ENCODE measurements at regions not wholly inside any gene's neighbourhood (a gene's known extent, or its start where the extent isn't known, plus 50 kb on each side); places are given as distances from the start of the nearest gene placed in this dataset.
"Not testable (repeated sequence)": the region's sequence is repeated elsewhere in the genome, so short reads cannot be mapped to it uniquely, and the experiment has no call there.

GRCh38 chrX:122134291-122134690 is 1049.8 kb upstream of the GRIA3 start:
- Mint-ChIP-seq H3K27ac (no peak overlapping the region), H3K4me1 (no peaks in the 10 kb centered on the region), H3K27me3 (ENCODE audit: low read depth) (no peaks in the 10 kb centered on the region), H3K36me3 (ENCODE audit: low read depth) (no peaks in the 10 kb centered on the region), H3K9me3 (peaks cover 5% of the 10 kb centered on the region), H3K4me3 (no peak overlapping the region)
- TF ChIP-seq, protein P1, sequence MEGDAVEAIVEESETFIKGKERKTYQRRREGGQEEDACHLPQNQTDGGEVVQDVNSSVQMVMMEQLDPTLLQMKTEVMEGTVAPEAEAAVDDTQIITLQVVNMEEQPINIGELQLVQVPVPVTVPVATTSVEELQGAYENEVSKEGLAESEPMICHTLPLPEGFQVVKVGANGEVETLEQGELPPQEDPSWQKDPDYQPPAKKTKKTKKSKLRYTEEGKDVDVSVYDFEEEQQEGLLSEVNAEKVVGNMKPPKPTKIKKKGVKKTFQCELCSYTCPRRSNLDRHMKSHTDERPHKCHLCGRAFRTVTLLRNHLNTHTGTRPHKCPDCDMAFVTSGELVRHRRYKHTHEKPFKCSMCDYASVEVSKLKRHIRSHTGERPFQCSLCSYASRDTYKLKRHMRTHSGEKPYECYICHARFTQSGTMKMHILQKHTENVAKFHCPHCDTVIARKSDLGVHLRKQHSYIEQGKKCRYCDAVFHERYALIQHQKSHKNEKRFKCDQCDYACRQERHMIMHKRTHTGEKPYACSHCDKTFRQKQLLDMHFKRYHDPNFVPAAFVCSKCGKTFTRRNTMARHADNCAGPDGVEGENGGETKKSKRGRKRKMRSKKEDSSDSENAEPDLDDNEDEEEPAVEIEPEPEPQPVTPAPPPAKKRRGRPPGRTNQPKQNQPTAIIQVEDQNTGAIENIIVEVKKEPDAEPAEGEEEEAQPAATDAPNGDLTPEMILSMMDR (IDR thresholded peaks at IDR 0.05; ENCODE audit: unreplicated experiment in 3 of 3): no peak

DNA sequence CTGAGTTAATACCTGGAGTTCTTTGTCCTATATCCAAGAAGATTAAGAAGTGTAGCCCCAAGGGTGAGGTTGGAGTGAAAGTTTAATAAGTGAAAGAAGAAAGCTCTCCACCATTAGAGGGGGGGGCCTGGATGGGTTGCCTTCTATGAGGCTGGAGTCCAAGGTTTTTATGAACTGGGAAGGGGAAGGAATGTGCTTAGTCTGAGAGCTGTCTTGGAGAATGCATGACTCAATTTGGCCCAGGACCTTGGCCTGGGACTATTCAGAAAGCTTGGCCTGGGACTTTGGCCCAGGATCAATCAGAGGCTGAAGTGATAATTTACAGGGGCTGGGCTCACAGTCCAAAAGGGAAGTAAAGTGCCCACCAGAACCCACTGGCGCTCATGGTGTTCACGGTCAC is 1049.0 kb upstream of the GRIA3 start:
- no peaks in the 10 kb centered on the region for H3K4me1 Mint-ChIP-seq
- no peaks in the 10 kb centered on the region for H3K36me3 Mint-ChIP-seq (ENCODE audit: low read depth)
- H3K27me3 Mint-ChIP-seq (ENCODE audit: low read depth): no peaks in the 10 kb centered on the region
- no peak overlapping the region for H3K4me3 Mint-ChIP-seq
- no peak overlapping the region for H3K27ac Mint-ChIP-seq
- H3K9me3 Mint-ChIP-seq: peaks cover 10% of the 10 kb centered on the region
- TF ChIP-seq, protein P1 (IDR thresholded peaks at IDR 0.05; ENCODE audit: unreplicated experiment in 3 of 3): no peak

DNA sequence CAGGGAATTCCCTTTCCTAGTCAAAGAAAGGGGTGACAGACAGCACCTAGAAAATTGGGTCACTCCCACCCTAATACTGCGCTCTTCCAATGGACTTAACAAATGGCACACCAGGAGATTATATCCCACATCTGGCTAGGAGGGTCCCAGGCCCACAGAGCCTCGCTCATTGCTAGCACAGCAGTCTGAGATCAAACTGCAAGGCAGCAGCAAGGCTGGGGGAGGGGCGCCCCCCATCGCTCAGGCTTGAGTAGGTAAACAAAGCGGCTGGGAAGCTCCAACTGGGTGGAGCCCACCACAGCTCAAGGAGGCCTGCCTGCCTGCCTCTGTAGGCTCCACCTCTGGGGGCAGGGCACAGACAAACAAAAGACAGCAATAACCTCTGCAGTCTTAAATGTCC is 1043.9 kb upstream of the GRIA3 start:
- H3K9me3 Mint-ChIP-seq: peaks cover 11% of the 10 kb centered on the region
- H3K27me3 Mint-ChIP-seq (ENCODE audit: low read depth); H3K4me1 Mint-ChIP-seq; H3K4me3 Mint-ChIP-seq; H3K27ac Mint-ChIP-seq; H3K36me3 Mint-ChIP-seq (ENCODE audit: low read depth): not testable (repeated sequence)

DNA sequence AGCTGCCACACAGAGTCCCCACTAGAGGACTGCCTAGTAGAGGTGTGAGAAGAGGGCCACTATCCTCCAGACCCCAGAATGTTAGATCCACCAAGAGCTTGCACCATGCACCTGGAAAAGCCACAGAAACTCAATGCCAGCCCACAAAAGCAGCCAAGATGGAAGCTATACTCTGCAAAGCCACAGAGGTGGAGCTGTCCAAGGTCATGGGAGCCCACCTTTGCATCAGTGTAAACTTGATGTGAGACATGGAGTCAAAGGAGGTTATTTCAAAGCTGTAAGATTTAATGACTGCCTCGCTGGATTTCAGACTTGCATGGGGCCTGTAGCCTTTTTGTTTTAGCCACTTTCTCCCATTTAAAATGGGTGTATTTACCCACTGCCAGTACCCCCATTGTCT is 1030.1 kb upstream of the GRIA3 start:
- no peaks in the 10 kb centered on the region for H3K27me3 Mint-ChIP-seq (ENCODE audit: low read depth)
- no peak overlapping the region for H3K27ac Mint-ChIP-seq
- no peaks in the 10 kb centered on the region for H3K4me1 Mint-ChIP-seq
- TF ChIP-seq, protein P1 (IDR thresholded peaks at IDR 0.05; ENCODE audit: unreplicated experiment in 3 of 3): no peak
- no peaks in the 10 kb centered on the region for H3K36me3 Mint-ChIP-seq (ENCODE audit: low read depth)
- no peak overlapping the region for H3K4me3 Mint-ChIP-seq
- peaks cover 8% of the 10 kb centered on the region for H3K9me3 Mint-ChIP-seq

DNA sequence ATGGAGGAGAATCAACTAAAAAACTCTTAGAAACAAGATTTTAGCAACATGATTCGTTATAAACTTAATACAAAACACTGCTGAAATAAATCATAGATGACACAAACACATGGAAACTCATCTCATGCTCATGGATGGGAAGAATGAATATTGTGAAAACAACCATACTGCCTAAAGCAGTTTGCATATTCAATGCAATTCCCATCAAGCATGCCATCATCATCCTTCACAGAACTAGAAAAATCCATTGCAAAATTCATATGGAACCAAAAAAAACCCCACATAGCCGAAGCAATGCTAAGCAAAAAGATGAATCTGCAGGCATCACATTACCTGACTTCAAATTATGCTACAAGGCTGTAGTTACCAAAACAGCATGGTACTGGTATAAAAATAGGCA is 1015.8 kb upstream of the GRIA3 start:
- Mint-ChIP-seq H3K27me3 (ENCODE audit: low read depth) (no peaks in the 10 kb centered on the region), H3K9me3 (peaks cover 4% of the 10 kb centered on the region), H3K36me3 (ENCODE audit: low read depth) (no peaks in the 10 kb centered on the region), H3K4me1 (no peaks in the 10 kb centered on the region), H3K4me3 (no peak overlapping the region), H3K27ac (no peak overlapping the region)
- TF ChIP-seq, protein P1 (IDR thresholded peaks at IDR 0.05; ENCODE audit: unreplicated experiment in 3 of 3): no peak

- Mint-ChIP-seq H3K4me3 (no peak overlapping the region), H3K36me3 (ENCODE audit: low read depth) (no peaks in the 10 kb centered on the region), H3K4me1 (no peaks in the 10 kb centered on the region), H3K27ac (no peak overlapping the region), H3K9me3 (peaks cover 15% of the 10 kb centered on the region), H3K27me3 (ENCODE audit: low read depth) (no peaks in the 10 kb centered on the region)
- TF ChIP-seq, protein P1 (IDR thresholded peaks at IDR 0.05; ENCODE audit: unreplicated experiment in 3 of 3): no peak
These were observed 999.3 kb upstream of the GRIA3 start for GRCh38 chrX:122184791-122185190.

All from nephron (organoid).